ENCODE measurements at regions not wholly inside any gene's neighbourhood (a gene's known extent, or its start where the extent isn't known, plus 50 kb on each side); places are given as distances from the start of the nearest gene placed in this dataset.

DNA sequence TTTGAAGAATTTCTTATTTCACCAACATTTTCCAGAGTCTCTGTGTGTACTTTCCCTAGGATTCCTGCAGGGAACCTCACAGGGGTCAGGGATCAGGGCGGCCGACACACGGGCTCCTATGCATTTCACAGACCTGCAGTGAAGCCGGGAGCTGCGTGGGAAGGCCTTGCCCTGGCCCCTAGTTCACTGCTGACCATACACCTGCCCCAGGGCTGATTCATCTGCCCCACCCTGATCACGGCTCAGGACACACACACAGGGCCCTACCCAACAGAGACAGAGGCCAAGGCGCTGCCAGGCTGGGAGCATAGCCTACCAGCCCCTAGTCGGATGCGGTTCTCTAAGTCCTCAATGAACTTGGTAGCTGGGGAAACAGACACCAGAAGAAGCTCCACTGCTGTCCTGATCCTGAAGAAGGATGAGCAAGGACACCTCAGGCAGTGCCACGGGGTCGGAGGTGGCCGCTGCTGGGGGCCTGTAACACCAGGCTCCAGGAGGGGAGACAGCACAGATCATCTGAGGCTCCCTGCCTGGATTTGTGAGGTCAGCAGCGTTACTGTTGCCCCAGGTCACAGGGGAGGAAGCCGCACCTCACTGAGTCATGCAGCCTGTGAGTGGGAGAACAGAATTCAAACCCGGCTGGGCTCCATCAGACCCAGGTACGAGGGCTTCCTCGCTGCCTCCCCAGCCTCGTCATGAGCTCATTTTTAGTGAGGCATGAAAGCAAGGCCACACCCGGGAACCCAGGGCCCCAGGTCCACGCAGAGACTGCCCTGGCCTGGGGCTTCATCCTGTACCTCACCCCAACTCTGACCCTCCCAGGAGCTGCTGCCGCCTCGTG, 278.8 kb upstream of the PPP2R2D start:
- intact Hi-C loops (cut with micrococcal nuclease), result no loop called here

DNA sequence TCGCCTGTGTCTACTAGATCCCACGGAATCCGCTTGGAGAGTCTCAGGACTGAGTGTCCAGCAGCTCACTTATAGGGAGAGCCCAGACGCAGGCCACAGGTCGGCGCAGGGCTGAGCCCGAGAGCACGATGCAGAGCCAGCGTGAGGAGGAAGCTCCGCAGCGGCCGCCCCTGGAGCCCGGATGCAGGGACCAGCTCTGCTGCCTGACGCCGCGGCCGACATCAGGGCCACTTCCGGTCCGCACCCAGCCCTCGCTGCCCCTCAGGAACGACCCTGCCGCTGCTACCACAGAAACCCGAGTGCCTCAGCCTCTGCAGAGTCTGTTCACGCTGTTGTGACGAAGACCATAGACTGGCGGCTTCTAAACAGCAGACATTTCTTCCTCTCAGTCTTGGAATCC, 275.8 kb upstream of the PPP2R2D start:
- intact Hi-C loops (cut with micrococcal nuclease), result no loop called here

DNA sequence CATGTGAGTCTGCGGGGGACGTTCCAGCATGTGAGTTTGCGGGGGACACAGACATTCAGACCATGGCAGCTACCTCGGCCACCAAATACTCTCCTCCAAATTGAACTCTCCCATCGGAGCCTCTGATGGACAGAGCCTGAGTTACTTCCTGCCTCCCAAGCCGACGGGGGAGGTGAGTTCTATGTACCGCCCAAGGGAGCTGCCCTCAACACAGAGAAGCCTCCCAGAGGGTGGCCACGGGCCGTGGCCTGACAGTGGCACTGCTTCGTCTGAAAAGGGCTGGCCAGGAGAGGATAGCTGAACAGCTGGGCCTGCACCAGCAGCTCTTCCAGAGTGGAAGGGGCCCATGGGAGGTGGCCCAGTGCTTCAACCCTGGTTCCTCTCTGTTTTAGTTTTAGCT, 274.5 kb upstream of the PPP2R2D start:
- intact Hi-C loops (cut with micrococcal nuclease), result no loop called here

DNA sequence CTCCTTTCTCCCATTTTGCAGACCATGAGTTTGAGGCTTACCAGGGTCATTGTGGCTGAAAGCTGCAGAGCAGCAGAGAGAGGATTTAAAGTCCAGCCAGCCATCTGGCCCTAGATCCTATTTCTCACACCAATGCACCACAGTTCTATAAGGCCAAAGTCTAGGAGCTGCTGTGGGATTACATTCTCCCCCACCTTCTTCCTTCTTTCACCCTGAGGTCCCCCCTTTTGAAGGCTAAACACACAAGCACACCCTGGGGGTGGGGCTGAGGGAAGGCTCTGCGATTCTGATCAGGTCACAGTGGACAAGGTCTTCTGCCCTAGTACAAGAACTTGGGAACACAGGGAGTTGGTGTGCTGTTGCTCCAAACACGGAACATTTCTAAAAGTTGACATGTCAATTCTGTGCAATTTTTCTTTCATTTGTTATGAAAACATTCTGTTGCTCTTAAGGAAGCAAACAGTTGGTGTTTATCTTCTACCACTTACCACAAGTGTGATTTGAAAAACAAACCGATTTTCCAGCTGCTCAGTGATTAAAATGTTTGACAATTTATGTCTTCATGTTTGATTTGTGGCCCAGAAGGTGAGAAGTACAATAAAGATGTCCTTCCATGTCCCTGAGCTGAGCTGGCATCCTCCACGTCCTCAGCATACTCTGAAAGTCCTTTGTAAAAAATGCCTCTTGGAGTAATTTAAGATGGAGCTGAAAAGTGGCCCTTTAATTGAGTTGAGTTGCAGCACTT, 271.6 kb upstream of the PPP2R2D start:
- intact Hi-C loops (cut with micrococcal nuclease), result no loop called here

DNA sequence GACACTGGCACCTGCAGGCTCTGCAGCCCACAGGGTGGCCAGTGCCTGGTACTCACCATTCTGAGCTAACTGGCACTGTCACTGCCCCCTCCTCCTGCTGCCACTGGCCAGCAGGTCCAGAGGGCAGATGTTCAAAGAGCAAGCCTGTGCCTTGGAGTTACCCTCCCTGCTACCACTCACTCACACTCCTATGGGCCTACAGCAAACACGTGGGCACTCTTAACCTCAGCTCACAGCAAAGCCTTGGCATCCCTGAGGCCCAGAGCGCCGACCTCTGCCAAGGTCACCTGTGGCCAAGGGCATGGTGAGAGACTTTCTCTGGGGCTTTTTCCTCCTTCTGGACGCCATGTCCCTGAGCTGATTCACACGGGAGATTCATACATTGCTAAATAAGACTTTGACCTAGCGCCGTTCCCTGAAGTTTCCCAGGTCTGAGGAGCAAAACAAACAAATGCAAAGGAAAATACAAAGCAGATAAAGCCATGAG, 270.0 kb upstream of the PPP2R2D start:
- intact Hi-C loops (cut with micrococcal nuclease), result no loop called here

DNA sequence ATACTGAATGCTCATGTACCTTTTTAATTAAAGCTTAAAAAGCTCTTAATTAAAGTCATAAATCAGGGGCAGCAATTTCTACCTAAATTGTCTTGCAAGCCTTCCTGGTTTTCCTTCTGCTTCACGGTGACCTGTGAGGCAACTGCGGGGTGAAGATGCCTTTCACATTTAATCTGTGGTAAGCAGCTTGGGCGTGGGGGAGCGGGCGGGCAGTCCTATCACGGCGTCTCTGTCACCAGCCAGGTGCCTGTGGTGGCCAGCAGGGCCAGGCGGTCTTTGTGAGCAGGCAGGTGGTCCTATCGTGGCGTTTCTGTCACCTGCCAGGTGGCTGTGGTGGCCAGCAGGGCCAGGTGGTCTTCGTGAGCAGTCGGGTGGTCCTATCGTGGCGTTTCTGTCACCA, 269.2 kb upstream of the PPP2R2D start:
- intact Hi-C loops (cut with micrococcal nuclease), result no loop called here

DNA sequence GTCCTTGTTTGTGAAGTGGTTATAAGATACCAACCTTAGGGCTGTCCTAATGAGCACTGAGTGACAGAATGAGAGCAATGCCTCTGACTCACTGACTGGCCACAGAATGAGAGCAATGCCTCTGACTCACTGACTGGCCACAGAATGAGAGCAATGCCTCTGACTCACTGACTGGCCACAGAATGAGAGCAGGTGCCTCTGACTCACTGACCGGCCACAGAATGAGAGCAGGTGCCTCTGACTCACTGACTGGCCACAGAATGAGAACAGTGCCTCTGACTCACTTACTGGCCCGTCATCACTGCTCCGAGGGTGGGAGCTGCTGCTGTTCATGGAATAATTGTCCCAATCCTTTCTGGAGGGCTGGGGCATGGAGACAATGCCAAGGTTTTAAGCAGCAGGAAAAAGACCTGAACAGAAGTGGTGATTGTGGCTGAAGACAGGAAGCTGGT, 265.2 kb upstream of the PPP2R2D start:
- intact Hi-C loops (cut with micrococcal nuclease), result no loop called here

DNA sequence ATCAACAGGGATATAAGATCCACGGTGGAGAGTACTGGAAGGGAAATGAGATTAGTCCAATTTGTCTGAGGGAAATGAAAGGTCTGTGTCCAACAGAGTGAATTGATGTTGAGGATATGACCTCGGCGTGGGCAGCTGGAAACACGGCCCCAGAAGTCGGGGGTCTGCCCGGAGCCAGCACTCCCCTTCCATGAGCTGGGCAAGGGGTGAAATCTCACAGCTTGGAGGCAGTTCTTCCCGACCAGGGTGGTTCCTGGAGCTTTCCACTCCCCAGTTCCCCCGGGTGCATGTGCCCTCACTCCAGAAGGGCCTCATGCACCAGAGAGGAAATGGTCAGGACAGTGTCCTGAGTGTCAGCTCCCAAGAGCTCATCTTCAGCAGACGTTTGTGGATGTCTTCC, 264.7 kb upstream of the PPP2R2D start:
- intact Hi-C loops (cut with micrococcal nuclease), result no loop called here

DNA sequence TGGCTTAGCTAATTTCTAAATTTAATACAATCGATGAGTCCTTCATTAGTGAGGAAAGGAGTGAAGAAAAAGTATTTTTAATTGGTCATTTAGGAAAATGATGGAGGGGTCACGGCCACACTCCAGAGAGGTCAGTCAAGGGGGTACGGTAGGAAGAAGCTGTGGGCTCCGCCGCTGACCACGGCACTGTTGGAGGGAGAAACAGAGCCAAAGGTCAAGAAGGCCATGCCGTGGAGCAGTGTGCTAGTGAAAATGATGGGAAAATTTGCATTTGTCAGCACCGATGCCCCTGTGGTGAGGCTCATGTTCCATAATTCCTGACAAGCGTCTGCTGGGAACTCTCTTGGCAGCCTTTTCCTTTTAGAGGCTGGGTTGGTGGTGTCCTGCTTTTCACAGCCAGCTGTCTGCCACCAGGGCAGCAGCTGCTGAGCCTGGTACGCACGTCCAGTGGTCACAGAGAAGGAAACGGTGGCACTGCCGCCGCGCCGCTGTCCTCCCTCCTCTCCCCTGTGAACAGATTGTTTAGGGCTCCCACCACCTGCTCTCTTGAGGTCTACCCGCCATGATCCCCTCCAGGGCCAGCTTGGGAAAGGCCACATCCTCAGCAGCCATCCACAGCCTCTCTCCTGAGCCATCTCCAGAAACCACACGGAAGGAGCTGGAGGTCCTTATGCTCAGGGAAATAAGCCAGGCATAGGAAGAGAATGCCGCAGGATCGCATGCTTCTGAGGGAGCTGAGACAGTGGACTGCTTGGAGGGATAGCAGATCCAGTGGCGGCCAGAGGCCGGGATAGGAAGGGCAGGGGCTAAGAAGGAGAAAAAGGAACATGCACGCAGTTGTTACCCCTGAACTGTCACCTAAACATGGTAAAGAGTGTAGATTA, 263.7 kb upstream of the PPP2R2D start:
- intact Hi-C loops (cut with micrococcal nuclease), result no loop called here

DNA sequence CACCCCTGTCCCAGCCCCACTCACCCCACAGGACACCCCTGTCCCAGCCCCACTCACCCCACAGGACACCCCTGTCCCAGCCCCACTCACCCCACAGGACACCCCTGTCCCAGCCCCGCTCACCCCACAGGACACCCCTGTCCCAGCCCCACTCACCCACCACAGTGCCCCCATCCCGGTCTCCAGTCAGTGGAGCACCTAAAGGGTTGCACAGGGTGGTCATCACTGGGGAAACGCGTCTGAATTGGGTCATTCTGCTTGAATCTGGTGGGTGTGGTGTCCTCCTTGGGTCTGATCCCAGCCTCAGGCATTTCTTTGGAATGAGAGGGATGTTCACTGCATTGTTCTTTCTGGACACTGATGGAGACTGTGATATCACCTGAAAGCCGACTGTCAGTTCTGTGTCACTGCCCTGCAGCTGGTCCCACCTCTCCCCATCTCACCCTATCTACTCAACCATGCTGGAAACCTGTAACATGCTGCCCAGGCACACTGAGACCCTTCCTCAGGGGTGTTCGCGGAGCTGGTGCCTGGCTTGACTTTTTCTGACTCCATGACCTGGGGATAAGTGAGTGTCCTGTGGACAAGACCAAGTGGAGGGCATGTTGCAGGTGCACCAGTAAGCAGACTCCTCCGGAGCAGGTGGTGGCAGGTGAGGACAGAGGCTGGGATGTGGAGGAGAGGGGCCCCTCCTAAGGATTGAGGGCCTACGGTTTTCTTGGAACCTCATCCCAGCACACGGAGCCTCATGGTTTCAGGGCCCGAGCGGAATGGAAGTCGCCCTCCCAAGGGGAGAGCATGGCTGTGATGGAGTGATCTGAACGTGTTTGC, 262.5 kb upstream of the PPP2R2D start:
- intact Hi-C loops (cut with micrococcal nuclease), result no loop called here

DNA sequence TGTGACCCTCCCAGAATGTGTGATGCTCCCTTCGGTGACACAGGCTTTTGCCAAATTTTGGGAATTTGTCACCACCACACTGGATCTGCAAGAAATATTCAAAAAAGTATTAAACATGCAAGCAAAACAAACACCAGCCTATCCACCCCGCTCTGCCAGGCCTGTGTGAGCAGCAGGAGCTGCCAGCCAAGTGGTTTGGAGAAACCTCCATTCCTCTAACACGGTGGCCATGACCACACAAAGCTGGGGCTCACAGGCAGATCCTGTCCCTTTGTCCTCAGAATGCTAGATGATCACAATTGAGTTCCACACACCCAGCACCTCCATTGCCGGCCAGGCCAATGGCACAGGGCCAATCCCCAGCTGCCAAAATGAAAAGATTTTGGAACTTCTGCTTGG, 261.9 kb upstream of the PPP2R2D start:
- intact Hi-C loops (cut with micrococcal nuclease), result no loop called here

DNA sequence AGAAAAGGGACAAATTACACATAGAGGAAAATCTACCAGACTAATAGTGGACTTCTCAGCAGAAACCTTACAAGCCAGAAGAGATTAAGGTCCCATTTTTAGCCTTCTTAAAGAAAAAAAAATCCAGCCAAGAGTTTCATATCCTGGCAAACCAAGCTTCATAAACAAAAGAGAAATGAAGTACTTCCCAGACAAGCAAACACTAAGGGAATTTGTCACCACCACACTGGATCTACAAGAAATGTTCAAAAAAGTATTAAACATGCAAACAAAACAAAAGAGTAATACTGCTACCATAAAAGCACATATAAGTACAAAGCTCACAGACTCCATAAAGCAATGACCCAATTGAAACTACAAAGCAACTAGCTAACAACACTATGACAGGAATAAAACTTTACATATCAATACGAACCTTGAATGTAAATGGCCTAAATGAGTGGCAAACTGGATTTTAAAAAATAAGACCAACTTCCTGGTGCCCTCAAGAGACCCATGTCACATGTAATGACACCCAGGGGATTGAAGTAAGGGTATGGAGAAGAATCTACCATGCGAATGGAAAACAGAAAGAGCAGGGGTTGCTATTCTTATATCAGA, 260.7 kb upstream of the PPP2R2D start:
- intact Hi-C loops (cut with micrococcal nuclease), result no loop called here

DNA sequence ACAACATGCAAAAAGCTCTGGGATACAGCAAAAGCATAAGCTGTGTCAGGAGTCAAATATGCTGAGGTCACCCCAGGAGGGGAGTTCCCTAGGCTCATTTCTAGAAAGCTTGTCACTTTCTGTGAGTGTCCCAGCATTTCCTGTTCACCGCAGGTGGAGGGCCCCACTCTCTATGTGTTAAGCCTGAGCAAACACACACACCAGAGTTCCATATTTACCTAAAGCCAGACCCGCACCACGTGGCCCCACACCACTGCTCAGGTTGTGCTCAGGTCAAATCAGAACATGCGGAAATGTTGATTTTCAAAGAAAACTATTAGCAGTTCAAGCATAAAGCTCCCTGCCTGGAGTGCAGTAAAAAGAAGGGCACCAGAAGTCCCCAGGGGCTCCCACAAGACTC, 259.6 kb upstream of the PPP2R2D start:
- intact Hi-C loops (cut with micrococcal nuclease), result no loop called here

DNA sequence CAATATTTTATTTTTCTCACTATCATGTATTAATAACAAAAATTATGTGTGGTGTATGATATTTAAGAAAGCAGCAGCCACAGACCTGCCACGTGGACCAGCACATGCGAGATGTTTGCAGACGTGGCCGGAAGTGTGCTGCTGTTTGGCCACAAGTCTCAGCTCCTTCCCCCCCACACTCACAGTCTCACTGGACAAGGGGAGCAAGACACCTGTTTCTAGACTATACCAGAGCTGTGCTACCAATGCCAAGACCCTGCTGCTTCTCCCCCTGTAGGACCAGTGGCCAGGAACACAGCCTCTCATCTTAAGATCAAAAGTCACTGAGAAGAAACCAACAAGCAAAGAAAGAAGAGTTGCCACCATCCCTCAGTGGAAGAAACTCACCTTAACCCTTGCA, 258.9 kb upstream of the PPP2R2D start:
- intact Hi-C loops (cut with micrococcal nuclease), result no loop called here

DNA sequence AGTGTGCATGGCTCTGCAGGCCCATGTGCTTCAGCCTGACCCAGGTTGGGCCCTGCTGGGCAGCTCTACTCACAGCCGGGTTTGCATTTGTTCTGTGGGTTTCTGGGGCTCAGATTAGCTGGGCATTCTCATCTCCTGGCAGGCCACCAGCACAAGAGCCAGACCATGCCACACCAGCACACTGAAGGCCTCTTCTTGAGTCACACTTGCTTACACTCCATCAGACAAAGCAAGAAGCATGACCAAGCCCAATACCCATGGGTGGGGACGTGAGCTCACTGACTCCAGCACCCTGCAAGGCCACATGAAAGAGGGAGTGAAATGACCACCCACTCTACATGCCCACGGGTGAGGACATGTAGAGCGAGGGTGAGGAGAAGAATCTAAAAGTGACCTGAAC, 257.8 kb upstream of the PPP2R2D start:
- intact Hi-C loops (cut with micrococcal nuclease), result no loop called here

DNA sequence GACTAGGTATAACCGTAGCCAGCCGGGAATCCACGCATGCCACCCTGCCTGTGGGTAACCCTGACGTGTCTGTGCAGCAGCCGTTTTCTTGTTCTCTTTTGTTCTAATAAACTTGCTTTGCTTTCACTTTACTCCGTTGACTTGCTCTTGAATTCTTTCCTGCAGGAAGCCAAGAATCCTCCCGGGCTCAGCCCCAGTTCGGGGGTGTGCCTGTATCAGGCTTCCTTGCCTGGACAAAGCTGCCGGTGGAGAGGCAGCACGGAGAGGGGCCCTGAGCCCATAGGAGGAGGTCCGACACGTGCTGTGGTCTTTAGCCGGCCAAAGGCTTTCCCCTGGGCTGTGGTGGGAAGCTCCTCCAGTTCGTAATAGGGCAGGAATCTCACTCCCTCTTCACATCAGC, 256.5 kb upstream of the PPP2R2D start:
- intact Hi-C loops (cut with micrococcal nuclease), result no loop called here

DNA sequence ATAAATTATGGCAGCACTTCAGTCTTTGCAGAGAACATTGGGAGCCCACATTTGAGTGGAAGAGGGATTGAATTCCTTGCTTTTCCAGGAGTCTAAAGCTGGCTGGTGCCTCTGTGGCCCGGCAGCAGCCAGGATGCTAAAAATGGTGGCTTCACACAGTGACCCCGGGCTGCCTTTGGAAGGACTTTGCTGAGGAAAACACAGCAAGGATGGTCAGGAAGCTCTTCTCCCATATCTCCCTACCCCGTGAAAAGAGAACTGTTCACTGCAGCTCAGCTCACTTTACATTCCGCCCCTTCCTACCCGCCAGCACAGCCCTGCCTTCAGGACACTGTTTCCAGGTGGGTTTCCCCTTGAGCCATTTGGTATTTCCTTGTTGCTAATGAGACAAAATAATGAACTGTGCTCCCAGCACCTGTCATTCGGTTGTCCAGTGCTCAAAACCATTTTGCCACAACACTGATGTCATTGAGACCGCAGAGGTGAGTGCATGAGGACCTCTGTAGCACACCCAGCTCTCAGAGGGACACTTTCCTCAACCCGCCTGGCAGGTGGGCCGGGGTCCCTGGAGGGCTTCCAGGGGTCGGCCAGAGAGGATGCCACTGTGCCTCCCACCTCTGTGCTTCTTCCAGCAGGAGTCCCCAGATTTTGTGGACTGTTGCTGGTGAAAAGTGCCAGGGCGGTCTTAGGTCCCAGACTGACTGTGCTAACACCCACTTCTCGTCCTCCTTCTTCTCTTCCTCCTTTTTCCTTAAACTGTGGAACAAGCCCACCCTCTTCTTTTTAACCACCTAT, 255.7 kb upstream of the PPP2R2D start:
- intact Hi-C loops (cut with micrococcal nuclease), result no loop called here

DNA sequence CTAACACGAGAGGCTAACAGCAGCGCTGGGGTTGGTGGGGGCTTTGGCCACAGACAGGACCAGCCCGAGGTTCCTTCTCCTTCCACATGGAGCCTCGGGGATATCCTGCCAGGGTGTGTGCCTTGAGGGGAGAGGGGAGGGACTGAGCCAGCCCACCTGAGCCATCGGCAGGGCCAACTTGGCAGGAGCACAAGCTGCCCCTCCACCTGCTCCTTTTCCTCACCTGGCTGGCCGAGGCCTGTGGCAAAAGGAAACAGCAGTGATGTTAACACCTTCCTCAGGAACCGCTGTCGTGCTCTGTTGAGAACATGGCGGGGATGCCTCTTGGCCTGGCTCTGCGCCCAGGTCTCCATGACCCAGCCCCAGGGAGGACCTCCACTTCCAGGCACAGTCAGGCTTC, 255.1 kb upstream of the PPP2R2D start:
- intact Hi-C loops (cut with micrococcal nuclease), result no loop called here
